HG03108 (cell line): ENCODE measurements at regions not wholly inside any gene's neighbourhood (a gene's known extent, or its start where the extent isn't known, plus 50 kb on each side); places are given as distances from the start of the nearest gene placed in this dataset.

Experiments
- ATAC-seq: cut with Tn5 transposase; IDR thresholded peaks from one replicate; pipeline ENCODE4 v1.9.1; 2021; ENCODE audit warnings: moderate library complexity; ENCODE audit not compliant: unreplicated experiment

DNA sequence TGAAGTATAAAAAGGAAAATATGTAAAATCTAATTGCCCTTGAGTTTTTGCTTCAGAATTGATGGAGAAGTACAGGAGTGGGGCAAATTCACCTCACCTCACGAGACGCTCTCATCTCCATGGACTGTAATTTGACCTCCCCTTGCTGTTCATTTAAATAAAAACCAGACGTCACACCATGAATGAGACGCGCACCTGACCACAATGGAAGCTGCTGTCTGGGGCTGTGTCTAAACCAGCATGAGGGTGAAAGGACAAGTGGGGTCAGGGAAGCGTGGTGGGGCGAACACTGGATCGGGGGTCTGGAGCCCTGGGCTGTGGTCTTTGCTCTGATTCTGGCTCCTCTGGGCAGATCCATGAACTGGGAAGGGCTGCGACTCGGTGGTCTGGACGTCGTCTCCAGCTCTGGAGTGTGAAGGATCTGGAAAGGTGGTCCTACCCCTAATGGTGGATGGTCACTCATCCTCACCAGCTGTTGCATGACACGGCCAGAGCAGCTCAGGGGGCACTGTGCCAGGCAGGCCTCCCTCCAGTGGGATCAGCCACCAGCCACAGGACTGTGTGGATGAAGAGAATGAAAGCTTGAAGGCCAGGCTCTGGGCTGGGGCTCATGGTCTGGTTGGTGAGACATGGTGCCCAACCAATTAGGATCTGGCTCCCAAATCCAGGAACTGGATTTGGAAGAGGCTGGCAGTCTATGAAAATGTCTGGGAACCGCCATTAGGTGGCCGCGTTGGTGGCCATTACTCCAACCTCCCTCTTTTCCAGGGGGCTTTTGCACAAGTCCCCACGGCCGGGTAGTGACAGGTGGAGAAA is 728.6 kb downstream of the PTPRU start:
- no peak for ATAC-seq

DNA sequence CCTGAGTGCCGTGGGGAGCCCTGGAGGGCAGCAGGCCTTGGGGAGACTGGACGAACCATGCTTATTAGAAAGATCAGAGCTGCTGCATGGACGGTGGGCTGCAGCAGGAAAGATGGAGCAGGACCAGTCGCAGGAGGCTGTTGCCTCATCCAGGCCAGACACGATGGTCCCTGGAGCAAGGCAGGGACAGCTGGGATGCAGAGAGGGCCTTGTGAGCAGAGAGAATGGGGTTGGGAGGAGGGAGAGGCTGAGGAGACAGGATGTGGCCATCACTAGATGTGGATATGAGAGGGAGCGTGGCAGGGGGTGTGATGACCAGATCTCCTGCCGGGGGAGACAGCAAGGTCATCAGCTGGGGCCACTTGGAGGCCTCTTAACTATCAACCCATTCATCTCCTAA is 727.6 kb downstream of the PTPRU start:
- no peak for ATAC-seq

DNA sequence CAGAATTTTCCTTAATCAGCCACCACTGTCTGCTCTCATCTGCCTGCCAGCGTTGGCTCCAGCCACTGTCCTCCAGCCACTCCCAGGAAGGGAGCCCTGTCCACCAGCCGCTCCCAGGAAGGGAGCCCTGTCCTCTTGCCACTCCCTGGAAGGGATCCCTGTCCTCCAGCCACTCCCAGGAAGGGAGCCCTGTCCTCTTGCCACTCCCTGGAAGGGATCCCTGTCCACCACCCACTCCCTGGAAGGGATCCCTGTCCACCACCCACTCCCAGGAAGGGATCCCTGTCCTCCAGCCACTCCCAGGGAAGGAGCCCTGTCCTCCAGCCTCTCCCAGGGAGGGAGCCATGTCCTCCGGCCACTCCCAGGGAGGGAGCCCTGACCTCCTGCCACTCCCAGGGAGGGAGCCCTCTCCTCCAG is 726.5 kb downstream of the PTPRU start:
- ATAC-seq: no peak

DNA sequence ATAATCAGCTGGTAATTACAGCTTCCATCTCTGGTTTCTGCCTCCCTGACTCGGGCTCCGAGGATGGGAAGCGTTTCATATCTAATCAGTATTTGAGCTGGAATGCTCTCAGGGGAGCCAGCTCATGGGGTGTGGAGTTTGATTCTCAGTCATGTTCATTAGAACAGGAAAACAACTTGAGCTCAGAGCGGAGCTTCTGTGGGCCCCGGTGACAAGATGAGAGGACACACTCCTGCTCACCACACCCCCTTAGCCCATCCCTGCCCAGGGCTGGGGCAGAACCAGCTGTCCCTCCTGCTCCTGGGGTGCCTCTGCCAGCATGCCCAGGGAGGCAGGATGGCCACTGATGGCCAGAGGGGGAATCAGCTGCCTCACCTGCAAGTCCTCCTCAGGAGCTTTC is 726.0 kb downstream of the PTPRU start:
- no peak for ATAC-seq

DNA sequence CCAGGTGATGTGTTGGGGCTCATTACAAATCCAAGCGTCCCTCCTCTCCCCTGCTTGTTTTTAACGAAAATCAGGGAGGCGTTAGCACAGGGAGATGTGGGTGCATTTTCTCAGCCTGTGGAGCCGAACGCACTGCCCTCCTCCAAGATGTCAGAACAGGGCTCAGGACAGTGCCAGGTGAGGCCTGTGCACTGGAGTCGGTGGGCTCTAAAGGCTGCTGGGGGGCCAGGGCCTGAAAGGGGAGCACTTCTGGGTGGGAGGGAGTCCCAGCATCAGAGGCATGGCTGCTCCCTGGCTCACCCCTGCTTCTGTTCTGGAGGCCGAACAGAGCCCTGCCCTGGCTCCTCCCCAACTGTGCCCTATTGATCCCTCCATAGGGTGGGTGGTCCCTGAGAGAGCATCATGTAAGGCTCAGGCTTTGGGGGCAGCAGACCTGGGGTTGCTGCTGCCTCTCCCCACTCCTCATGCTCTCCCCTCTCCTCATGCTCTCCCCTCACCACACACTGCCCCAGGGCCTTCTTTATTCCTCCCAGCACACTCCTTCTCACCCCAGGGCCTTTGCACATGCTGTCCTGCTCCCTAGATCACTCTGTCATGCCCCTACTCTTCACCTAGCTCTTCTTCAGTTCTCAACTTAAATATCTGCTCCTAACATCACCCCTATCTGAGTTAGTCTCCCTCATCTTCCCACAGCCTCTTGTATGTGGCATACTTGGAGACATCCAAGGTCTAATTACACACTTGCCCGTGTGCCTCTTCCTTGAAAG is 725.2 kb downstream of the PTPRU start:
- ATAC-seq: no peak

DNA sequence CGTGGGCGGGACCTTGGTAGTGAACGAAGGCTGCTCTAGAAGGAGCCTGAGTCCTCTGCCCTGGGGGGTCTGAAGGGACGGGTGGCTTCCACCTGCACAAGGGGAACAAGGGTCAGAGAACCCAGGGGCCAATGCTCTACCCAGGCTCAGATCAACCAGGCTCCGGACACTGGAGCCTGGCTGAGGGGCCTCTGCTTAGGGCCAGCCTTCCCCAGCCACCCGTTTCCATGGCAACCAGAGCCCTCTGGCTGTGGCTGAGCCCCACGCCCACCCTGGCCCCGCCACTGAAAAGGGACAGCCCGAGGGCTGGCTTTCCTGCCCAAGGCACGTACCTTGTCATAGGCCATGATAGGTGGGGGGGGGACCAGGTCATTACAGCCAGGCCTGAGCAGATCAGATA is 724.6 kb downstream of the PTPRU start:
- ATAC-seq: no peak

DNA sequence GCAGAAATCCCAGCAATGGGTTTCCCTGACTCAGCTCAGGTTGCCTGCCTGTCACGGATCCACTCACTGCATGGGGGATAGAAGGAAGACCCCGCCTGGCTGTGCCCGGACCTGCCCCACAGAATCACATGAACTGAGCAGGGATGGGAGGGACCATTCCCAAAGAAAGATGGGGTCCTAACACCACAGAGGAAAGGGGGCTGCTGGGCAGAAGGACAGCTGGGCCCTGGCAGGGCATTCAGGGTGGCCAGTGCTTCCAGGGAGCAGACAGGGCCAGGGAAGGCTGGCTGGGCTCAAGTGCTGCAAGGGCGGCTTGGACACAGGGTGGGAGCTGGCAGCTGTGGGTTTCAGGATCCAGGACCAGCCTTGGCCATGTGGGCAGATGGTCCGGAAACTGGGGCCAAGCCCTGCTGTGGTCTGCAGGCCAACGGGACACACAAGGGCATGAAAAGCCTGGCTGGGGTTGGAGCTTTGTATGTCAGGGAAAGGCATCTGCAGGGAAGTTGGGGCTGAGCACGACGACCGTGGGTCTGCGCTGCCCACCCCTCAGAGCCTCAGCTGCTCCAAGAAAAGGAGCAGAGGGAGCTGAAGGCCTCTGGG is 723.9 kb downstream of the PTPRU start:
- no peak for ATAC-seq

DNA sequence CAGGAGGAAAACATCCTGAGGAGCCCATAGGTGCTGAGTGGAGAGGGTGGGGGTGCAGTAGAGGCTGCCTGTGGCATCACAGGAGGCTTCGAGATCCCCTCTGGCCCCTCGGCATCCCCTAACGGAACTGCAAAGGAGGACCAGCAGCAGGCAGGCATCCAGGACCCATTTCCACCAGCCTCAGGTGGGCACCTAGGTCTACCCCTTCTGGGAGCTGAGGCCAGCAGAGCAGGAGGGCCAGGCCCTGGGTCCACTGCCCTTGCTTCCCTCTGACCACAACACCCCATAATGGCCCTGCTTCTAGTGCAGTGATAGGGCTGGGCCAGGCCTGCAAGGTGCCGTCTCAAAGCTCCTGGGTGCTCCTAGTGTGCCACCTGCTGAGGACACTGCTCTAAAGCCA is 723.0 kb downstream of the PTPRU start:
- no peak for ATAC-seq

DNA sequence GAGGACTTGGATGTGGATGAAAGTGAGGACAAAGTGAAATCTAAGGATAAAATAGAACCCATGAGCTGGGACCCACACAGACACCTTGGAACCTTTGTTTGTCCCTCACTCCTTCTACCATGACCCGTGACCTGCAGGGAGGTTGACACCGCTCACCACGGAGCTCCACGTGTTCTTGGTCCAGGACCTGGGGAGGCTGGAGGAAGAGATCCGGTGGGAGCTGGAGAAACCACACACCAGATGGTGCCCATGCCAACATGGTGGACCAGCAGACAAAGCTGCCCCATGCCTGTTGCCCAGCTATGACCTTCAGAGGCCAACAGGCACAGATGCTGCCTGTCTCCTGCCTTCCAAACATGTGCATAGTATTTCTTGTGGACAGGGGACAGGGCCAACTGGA is 721.9 kb downstream of the PTPRU start:
- ATAC-seq: no peak

DNA sequence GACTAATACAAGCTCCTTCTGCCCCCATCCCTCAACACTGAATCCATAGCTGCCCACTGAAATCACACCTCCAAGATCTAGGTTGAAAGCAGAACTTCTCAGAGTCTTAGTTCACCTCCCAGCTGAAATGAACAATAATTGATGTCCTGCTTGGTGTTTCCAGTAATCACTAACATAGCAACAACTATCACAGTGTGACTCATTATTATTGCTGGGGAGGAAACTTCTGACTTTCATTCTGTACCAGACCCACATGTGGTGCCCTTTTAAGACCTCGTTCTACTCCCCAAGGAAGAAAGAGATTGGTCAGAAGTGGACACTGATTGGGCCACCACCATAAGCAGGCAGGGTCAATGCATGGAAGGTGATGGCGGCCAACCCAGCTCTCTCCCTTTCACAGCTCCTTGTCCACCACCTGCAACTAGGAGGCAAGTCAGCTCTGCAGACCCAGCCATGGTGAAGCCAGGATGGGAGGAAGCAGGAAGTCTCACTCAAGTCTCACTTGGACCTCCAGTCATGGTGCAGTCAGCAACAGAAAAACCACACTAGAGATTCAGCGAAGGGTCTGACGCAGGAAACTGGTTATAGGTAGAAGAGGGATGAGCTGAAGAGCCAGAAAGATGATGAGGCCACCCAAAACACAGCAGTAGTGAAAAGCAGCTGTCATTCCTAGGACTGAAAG is 720.2 kb downstream of the PTPRU start:
- no peak for ATAC-seq

DNA sequence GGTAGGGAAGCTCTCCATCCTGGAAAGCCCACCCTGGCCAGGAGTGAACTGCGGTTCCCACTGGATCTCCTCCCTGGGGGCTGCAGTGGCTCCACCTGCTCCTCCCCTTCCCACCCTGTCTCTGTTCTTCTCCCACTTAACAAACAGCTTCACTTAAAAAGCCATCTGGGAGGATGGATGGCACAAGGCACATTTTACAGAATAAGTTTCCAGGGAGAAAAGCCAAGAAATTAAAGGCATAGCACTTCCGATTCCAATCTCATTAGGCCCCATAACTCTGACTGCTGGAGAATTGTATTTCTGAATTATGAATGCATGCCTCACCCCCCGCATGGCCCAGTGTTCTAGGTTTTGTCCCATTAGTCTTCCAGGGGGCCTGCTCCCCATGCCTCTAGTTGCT is 718.3 kb downstream of the PTPRU start:
- no peak for ATAC-seq

DNA sequence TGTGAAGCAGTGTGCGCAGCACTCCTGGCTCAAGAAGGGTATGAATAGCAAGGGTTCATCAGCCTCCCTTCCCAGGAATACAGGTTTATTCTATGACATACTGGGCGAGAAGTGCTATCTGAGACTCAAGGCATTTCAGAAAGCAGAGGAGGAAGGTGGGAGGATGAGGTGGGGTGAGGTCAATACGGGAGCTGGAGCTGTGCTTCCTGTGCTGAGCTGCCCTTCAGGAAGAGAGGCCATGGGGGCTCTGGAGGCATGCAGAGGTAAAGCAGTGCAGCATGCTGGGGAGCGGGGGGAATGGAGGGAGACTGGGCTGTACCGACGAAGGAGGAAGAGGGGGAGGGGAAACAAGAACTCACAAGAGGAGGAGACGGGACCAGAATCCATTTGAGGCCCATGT is 717.6 kb downstream of the PTPRU start:
- no peak for ATAC-seq

DNA sequence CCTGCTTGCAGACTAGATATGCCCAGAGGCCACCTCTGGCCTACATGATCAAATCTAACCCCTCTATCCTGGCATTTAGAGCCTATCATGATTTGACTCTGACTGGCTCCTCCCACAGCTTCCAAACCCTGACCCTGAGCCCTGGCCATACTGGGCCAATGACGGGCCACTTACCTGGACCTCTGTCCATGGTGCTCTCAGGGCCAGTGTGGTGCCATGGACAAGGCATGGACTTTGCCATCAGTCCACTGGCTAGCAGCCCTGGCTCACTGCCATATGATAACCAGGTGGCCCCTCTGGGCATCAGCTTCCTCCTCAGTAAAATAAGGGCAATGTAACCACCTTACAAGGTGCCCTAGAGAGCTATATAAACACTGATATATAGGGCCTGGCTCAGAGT is 713.4 kb downstream of the PTPRU start:
- no peak for ATAC-seq

DNA sequence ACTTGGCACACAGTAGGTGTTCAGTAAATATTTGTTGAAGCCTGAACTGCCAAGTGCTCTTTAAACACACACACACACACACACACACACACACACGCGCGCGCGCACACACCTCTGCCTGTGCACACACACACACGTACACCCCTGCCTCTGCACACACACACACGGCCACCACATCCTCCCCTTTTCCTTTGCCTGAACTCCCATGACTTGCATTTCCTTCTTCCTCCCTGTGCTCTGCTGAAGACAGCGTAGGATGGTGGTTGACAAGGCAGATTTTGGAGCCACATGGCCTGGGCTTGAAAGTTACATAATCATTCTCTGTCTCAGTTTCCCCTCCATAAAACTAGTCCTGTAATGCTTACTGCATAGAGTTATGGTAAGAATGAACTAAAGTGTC is 712.3 kb downstream of the PTPRU start:
- ATAC-seq: no peak

DNA sequence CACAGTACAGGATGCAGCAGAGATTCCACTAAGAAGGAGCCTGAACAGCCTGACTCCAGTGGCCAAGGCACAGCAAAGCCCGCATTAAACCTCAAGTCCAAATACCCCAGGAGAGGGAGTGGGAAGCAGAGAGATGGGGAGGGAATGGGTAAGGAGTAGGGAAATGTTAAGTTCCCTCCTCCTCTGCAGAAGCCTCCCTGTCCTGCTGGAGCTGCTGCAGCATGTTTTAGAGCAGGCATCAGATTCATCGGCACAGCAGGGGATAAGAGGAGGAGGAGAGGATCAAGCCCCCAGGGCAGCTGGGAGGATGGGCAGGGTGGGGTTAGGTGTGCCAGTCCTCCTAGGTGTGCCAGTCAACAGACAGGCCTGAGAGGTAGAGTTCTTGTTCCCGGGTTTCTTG is 709.7 kb downstream of the PTPRU start:
- ATAC-seq: no peak

DNA sequence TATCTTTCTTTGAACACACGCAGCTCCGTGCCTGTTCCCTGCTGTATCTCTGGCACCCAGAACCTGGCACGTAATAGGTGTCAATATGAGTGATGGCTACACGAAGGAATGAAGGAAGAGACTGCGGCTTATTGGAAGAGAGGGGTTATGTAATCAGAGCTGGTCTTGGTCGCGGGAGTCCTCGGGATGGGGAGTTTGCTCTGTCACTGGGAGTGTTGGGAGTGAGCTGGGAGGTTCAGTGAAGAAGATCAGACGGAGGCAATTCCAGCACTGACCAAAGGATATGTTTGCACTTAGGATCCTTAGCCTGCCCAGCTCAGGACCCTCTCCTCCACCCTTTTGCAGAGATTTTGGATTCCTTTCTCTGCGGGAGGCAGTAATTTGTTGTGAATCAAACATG is 709.1 kb downstream of the PTPRU start:
- ATAC-seq: no peak

DNA sequence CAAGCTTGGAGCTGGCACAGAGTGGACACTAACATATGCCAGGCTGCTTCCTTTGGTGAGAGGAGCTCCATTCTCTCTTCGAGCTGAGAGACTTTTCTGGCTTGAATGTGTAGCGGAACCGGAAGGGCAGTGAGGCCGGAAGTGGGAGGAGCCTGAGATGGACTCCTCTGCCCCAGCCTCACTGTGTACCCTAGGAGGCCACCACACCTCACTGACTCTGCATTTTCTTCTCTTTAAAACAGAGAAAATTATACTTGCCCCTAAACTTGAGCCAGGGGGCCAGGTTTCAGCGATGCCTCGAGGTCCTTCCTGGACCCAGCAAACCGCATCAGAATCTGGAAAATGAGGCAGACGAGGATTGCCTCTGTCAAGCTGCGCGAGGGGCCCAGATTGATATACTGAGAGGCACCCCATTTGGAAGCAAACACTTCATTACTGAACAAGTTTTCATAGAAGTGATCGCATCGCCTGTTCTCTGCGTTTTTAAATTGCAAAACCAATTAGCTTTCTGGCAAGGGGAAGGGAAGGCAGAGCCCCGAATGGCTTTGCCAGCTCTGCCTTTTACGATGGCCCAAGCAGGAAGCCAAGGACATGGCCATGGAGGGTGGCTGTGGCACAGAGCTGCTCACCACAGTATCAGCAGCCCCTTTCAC is 708.1 kb downstream of the PTPRU start:
- no peak for ATAC-seq

DNA sequence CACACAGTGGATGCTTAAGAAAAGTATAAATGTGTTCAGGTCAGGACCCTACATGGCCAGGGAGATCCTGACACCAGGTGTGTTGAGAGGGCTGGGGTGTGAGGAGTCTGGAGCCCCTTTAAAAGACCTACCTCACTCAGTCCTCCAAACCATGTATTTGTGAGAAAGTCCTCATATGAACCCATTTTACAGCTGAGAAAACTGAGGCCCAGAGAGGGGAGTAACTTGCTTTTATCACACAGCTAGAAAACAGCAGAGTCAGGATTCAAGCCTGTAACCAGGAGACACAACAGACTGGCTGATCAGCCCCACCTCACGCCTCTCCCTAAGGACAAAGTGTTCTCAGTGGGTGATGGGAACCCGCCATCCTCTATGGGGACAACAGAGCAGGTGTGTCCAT is 706.7 kb downstream of the PTPRU start:
- ATAC-seq: no peak

DNA sequence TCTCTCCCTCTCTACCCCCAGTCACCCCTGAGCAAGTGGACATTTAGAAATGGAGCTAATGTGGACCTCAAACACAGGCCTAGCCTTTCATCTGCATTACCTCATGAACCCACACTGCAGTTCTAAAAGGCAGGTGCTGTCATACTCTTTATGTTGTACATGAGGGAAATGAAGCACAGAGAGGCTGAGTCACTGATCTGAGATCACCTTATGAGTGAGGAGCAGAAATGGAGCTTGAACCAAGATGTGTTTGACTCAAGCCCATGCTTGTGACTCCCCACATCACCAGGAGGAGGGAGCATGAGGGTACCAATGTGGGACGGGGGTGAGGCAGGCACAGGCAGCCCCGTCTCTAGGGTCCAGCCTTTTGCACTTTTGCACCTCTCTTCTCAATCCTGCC is 702.8 kb downstream of the PTPRU start:
- ATAC-seq: no peak

DNA sequence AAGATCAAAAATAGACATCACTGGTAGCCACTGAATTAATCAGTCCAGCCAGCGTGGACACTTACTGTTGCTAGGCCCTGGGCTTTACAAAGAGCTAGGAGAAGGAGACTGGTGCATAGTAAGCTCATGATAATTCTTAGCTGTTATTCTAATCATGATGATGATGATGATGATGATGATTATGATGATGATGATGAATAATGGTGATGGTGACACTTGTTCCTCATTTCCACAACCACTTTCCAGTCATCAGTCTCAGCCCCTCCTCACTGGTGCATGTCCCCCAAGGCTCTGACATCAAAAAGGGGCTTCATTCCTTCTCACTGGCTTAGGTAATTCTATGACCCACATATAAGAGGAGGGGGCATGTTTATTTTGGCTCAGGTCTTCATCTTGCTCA is 701.0 kb downstream of the PTPRU start:
- ATAC-seq: no peak

DNA sequence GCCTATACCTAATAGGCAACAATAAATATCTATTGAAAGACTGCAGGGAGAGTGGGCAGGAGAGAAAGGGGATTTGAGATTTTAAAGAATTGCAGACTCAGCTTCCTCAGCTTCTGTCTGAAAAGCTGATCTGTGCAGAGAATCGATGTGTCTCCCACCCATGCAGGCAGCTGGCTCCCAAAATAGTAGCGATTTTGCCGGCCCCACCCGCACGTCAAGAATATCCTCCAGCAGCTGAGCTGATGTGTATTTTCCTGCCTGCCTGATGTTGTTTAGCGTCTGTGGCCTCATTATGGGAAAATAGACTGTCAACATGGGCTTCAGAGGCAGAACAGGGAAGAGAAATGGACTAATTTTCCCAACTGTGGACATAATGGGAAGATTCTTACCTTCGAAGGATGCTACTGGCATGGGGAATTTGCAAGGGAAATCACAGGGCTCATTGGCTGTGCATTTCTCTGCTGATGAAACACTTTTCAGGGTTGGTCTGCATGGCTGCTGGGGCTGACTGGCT is 699.8 kb downstream of the PTPRU start:
- ATAC-seq: no peak
